HepG2 (cell line): ENCODE measurements at regions not wholly inside any gene's neighbourhood (a gene's known extent, or its start where the extent isn't known, plus 50 kb on each side); places are given as distances from the start of the nearest gene placed in this dataset.
A peak's percentile ranks its signal among the peaks of the same experiment; 100 is the strongest.

Source experiments
- ARID2 ChIP-seq: sonication (generic); formaldehyde crosslinking; IDR thresholded peaks from 2 replicates; pipeline ENCODE4 v1.8.1; 2022; ENCODE audit warnings: mild to moderate bottlenecking, missing genetic modification reagents, borderline replicate concordance
- ASH2L ChIP-seq: fragments of 300-600, 200-600 bp; sonication (generic); IDR thresholded peaks from 2 replicates; pipeline ENCODE4 v1.7.0; 2017; ENCODE audit warnings: low read depth, mild to moderate bottlenecking, moderate library complexity, mixed read lengths, low read length; ENCODE audit not compliant: insufficient read length
- BHLHE40 ChIP-seq: IDR thresholded peaks from 2 replicates; pipeline ENCODE4 v1.6.1; 2011; ENCODE audit warnings: low read length, improper control_type of control experiment
- BRCA1 ChIP-seq: sonication (generic); formaldehyde crosslinking; IDR thresholded peaks from 2 replicates; pipeline ENCODE4 v1.4.0; 2020; ENCODE audit warnings: missing genetic modification reagents
- FOXJ3 ChIP-seq: sonication (generic); formaldehyde crosslinking; IDR thresholded peaks from 2 replicates; pipeline ENCODE4 v1.4.0; 2020; ENCODE audit warnings: missing genetic modification reagents, mild to moderate bottlenecking, borderline replicate concordance
- GABPA ChIP-seq, 2 experiments: IDR thresholded peaks; 2 replicates each; pipeline ENCODE4 v1.6.1; 2011 to 2016; ENCODE audit warnings: low read depth in 2 of 2, low read length in 1 of 2, missing biosample characterization in 1 of 2, missing genetic modification characterization in 1 of 2
- GATAD1 ChIP-seq: IDR thresholded peaks from 2 replicates; pipeline ENCODE4 v1.6.1; 2016; ENCODE audit warnings: missing genetic modification reagents, missing compliant biosample characterization
- HMG20B ChIP-seq: conservative IDR thresholded peaks from 2 replicates; pipeline ENCODE4 v1.6.1; 2016; ENCODE audit warnings: missing genetic modification reagents, missing compliant biosample characterization
- KAT8 ChIP-seq: IDR thresholded peaks from 2 replicates; pipeline ENCODE4 v1.6.1; 2016; ENCODE audit warnings: missing genetic modification reagents, missing compliant biosample characterization
- MBNL3 ChIP-seq: fragments of 250-450 bp; sonication (Bioruptor Pico); conservative IDR thresholded peaks from 2 replicates; pipeline ENCODE4 v1.8.0; 2022; ENCODE audit warnings: mild to moderate bottlenecking, inconsistent platforms
- MED1 ChIP-seq: sonication (generic); formaldehyde crosslinking; IDR thresholded peaks from 2 replicates; pipeline ENCODE4 v1.4.0; 2020; ENCODE audit warnings: missing genetic modification reagents
- MXD4 ChIP-seq: IDR thresholded peaks from 2 replicates; pipeline ENCODE4 v1.6.1; 2016; ENCODE audit warnings: mild to moderate bottlenecking, missing biosample characterization, missing genetic modification reagents
- NFE2L1 ChIP-seq: sonication (generic); formaldehyde crosslinking; IDR thresholded peaks from 2 replicates; pipeline ENCODE4 v1.4.0; 2020; ENCODE audit warnings: missing genetic modification reagents, mild to moderate bottlenecking, borderline replicate concordance
- NR2F6 ChIP-seq, 2 experiments: IDR thresholded peaks; 2 replicates each; pipeline ENCODE4 v1.6.1; 2016; ENCODE audit warnings: antibody characterized with exemption in 1 of 2, mild to moderate bottlenecking in 1 of 2
- PRMT3 ChIP-seq: sonication (generic); formaldehyde crosslinking; IDR thresholded peaks from 2 replicates; pipeline ENCODE4 v1.8.1; 2022; ENCODE audit warnings: low read depth, mild to moderate bottlenecking, moderate library complexity, missing genetic modification reagents, borderline replicate concordance
- SRY ChIP-seq: sonication (generic); formaldehyde crosslinking; IDR thresholded peaks from 2 replicates; pipeline ENCODE4 v1.8.0; 2022; ENCODE audit warnings: mild to moderate bottlenecking, missing genetic modification reagents
- TCF7 ChIP-seq: sonication (generic); IDR thresholded peaks from 2 replicates; pipeline ENCODE4 v1.6.1; 2016; ENCODE audit warnings: antibody characterized with exemption, low read depth
- XBP1 ChIP-seq: sonication (generic); formaldehyde crosslinking; IDR thresholded peaks from 2 replicates; pipeline ENCODE4 v1.5.0; 2020; ENCODE audit warnings: missing genetic modification reagents
- ZBTB38 ChIP-seq: sonication (generic); formaldehyde crosslinking; IDR thresholded peaks from 2 replicates; pipeline ENCODE4 v1.5.1; 2020; ENCODE audit warnings: mild to moderate bottlenecking, missing genetic modification reagents
- ZMYM4 ChIP-seq: sonication (generic); formaldehyde crosslinking; IDR thresholded peaks from 2 replicates; pipeline ENCODE4 v1.8.1; 2023; ENCODE audit warnings: mild to moderate bottlenecking, missing genetic modification reagents
- ZNF3 ChIP-seq: IDR thresholded peaks from 2 replicates; pipeline ENCODE4 v1.7.0; 2017; ENCODE audit warnings: inconsistent platforms
- ZNF33B ChIP-seq: sonication (generic); formaldehyde crosslinking; IDR thresholded peaks from 2 replicates; pipeline ENCODE4 v1.5.1; 2020; ENCODE audit warnings: mild to moderate bottlenecking, missing genetic modification reagents
- ZNF615 ChIP-seq: sonication (generic); formaldehyde crosslinking; IDR thresholded peaks from 2 replicates; pipeline ENCODE4 v1.5.0; 2020; ENCODE audit warnings: mild to moderate bottlenecking, missing genetic modification reagents, borderline replicate concordance
- ZNF644 ChIP-seq: IDR thresholded peaks from 2 replicates; pipeline ENCODE4 v1.6.1; 2016; ENCODE audit warnings: low read depth
- ZNF652 ChIP-seq: IDR thresholded peaks from 2 replicates; pipeline ENCODE4 v1.6.1; 2016; ENCODE audit warnings: low read depth, borderline replicate concordance
- ZNF839 ChIP-seq: sonication (generic); formaldehyde crosslinking; IDR thresholded peaks from 2 replicates; pipeline ENCODE4 v1.4.0; 2020; ENCODE audit warnings: missing genetic modification reagents, mild to moderate bottlenecking, borderline replicate concordance
- TF ChIP-seq, protein P1 (sequence below): IDR thresholded peaks from 2 replicates; pipeline ENCODE4 v1.6.1; 2016
- TF ChIP-seq, protein P2 (sequence below): sonication (generic); formaldehyde crosslinking; IDR thresholded peaks from 2 replicates; pipeline ENCODE4 v1.4.0; 2020; ENCODE audit warnings: missing genetic modification reagents
- TF ChIP-seq, protein P3 (sequence below): sonication (generic); formaldehyde crosslinking; conservative IDR thresholded peaks from 2 replicates; pipeline ENCODE4 v1.4.0; 2020; ENCODE audit warnings: missing genetic modification reagents
- TF ChIP-seq, protein P4 (sequence below): IDR thresholded peaks from 2 replicates; pipeline ENCODE4 v1.6.1; 2012; ENCODE audit warnings: inconsistent platforms

DNA sequence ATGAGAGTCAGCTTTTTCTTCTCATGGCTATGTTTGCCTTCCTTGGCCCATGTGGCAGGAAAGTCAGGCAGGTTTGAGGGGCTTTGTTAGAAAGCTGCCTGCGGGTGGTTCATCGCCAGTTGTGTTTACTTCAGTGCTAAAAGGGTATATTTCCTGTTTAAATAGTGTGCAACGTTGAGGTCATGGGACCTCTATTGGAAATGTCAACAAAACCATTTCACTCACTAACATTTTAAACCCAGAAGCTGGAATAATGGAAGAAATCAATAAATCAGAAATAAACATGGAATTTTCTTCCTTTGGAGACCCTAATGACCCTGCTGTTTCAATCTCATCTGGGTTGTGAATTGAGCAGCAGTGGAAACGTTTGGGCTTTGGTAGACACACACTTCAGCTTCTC, 185.8 kb downstream of the ANKRD50 start (continued):
- TF ChIP-seq ZNF33B (CRISPR knock-in tag) (no peak), ARID2 (CRISPR knock-in tag) (no peak), MBNL3 (CRISPR knock-in tag) (no peak), MXD4 (CRISPR knock-in tag) (peak; percentile 54; the same call in 1 of the 2 replicates), FOXJ3 (CRISPR knock-in tag) (peak; percentile 82; the same call in 1 of the 2 replicates), KAT8 (peak; percentile 64; the same call in 1 of the 2 replicates), BHLHE40 (0 out of 2 replicates have a peak, but pooled peaks have one; percentile 34), SRY (CRISPR knock-in tag) (no peak), PRMT3 (CRISPR knock-in tag) (no peak), ZBTB38 (CRISPR knock-in tag) (no peak), HMG20B (CRISPR knock-in tag) (no peak), BRCA1 (CRISPR knock-in tag) (no peak), ZNF644 (CRISPR knock-in tag) (peak; percentile 85), ZNF615 (CRISPR knock-in tag) (no peak), ASH2L (peak; percentile 65), ZNF839 (no peak), NR2F6 (IDR thresholded peaks at IDR 0.05) (peak; percentile 89), NR2F6 (CRISPR knock-in tag; IDR thresholded peaks at IDR 0.05) (peak; percentile 77), TCF7 (peak; percentile 63), GABPA (IDR thresholded peaks at IDR 0.05; ENCODE audit: low read depth, low read length) (no peak), GABPA (CRISPR knock-in tag; IDR thresholded peaks at IDR 0.05; ENCODE audit: low read depth) (peak; percentile 65), GATAD1 (CRISPR knock-in tag) (peak; percentile 58), NFE2L1 (CRISPR knock-in tag) (no peak), ZNF3 (CRISPR knock-in tag) (no peak), ZNF652 (CRISPR knock-in tag) (0 out of 2 replicates have a peak, but pooled peaks have one; percentile 37), MED1 (CRISPR knock-in tag) (peak; percentile 91), XBP1 (CRISPR knock-in tag) (no peak), ZMYM4 (CRISPR knock-in tag) (peak; percentile 95)
- TF ChIP-seq, protein P1, sequence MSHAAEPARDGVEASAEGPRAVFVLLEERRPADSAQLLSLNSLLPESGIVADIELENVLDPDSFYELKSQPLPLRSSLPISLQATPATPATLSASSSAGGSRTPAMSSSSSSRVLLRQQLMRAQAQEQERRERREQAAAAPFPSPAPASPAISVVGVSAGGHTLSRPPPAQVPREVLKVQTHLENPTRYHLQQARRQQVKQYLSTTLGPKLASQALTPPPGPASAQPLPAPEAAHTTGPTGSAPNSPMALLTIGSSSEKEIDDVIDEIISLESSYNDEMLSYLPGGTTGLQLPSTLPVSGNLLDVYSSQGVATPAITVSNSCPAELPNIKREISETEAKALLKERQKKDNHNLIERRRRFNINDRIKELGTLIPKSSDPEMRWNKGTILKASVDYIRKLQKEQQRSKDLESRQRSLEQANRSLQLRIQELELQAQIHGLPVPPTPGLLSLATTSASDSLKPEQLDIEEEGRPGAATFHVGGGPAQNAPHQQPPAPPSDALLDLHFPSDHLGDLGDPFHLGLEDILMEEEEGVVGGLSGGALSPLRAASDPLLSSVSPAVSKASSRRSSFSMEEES (CRISPR knock-in tag) = peak; percentile 97
- TF ChIP-seq, protein P2, sequence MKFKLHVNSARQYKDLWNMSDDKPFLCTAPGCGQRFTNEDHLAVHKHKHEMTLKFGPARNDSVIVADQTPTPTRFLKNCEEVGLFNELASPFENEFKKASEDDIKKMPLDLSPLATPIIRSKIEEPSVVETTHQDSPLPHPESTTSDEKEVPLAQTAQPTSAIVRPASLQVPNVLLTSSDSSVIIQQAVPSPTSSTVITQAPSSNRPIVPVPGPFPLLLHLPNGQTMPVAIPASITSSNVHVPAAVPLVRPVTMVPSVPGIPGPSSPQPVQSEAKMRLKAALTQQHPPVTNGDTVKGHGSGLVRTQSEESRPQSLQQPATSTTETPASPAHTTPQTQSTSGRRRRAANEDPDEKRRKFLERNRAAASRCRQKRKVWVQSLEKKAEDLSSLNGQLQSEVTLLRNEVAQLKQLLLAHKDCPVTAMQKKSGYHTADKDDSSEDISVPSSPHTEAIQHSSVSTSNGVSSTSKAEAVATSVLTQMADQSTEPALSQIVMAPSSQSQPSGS = peak; percentile 56; the same call in 1 of the 2 replicates
- TF ChIP-seq, protein P3, sequence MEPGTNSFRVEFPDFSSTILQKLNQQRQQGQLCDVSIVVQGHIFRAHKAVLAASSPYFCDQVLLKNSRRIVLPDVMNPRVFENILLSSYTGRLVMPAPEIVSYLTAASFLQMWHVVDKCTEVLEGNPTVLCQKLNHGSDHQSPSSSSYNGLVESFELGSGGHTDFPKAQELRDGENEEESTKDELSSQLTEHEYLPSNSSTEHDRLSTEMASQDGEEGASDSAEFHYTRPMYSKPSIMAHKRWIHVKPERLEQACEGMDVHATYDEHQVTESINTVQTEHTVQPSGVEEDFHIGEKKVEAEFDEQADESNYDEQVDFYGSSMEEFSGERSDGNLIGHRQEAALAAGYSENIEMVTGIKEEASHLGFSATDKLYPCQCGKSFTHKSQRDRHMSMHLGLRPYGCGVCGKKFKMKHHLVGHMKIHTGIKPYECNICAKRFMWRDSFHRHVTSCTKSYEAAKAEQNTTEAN (CRISPR knock-in tag) = peak; percentile 99
- TF ChIP-seq, protein P4, sequence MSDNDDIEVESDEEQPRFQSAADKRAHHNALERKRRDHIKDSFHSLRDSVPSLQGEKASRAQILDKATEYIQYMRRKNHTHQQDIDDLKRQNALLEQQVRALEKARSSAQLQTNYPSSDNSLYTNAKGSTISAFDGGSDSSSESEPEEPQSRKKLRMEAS = peak; percentile 72; the same call in 1 of the 2 replicates
